Endothelial cell of umbilical vein (primary cell): ENCODE measurements at regions not wholly inside any gene's neighbourhood (a gene's known extent, or its start where the extent isn't known, plus 50 kb on each side); places are given as distances from the start of the nearest gene placed in this dataset.

ENCODE experiments used
- BruUV-seq: library from RNA; stranded (reverse); fragments of 400-500 nt; replicated peaks from 2 replicates; lab custom pipeline; 2021; lab: Mats Ljungman, UMichigan
- CTCF ChIA-PET: fragments of 300-600, 350-600 bp; sonication (Branson Sonifier 250); formaldehyde crosslinking; loops from one replicate; lab custom pipeline; 2021; ENCODE audit warnings: antibody characterized with exemption, inconsistent platforms; lab: Charles Lee
- POLR2A ChIA-PET: fragments of 300-600, 350-600 bp; sonication (Branson Sonifier 250); formaldehyde crosslinking; loops from one replicate; lab custom pipeline; 2021; ENCODE audit warnings: antibody characterized with exemption, inconsistent platforms; lab: Charles Lee
- DNase-seq: peaks from one replicate; pipeline ENCODE4 v3.0.0-alpha.2; 2011; ENCODE audit warnings: low read depth, low spot score
- FAIRE-seq: peaks from 2 replicates; lab custom pipeline; 2011; peaks lifted over from hg19 to GRCh38; lab: Jason Lieb, UNC
- H2AFZ ChIP-seq: 2 replicates; pipeline ENCODE4 v1.6.0; 2012; ENCODE audit warnings: low read depth, low read length, control low read depth, inconsistent platforms
- H3K27ac ChIP-seq: 2 replicates; pipeline ENCODE4 v1.5.1; 2011; ENCODE audit warnings: low read depth, mild to moderate bottlenecking, control low read depth, low read length, moderate library complexity; ENCODE audit not compliant: insufficient read depth
- H3K27me3 ChIP-seq, 2 experiments: 2 replicates each; pipeline versions ENCODE4 v1.6.0 to v1.6.1; 2011; ENCODE audit warnings: low read length in 2 of 2, mixed read lengths in 1 of 2; ENCODE audit not compliant: control insufficient read depth in 2 of 2, insufficient read depth in 2 of 2
- H3K36me3 ChIP-seq, 2 experiments: 2 replicates in 1 of 2; 3 replicates in 1 of 2; pipeline ENCODE4 v1.5.1; 2011; ENCODE audit warnings: low read length in 2 of 2, mild to moderate bottlenecking in 1 of 2, moderate library complexity in 1 of 2; ENCODE audit not compliant: control insufficient read depth in 2 of 2, insufficient read depth in 2 of 2; ENCODE audit errors: extremely low read depth in 1 of 2
- H3K4me1 ChIP-seq: 3 replicates; pipeline ENCODE4 v1.5.1; 2011; ENCODE audit warnings: mild to moderate bottlenecking, low read length; ENCODE audit not compliant: control insufficient read depth, insufficient read depth; ENCODE audit errors: extremely low read depth
- H3K4me2 ChIP-seq: 2 replicates; pipeline ENCODE4 v1.6.1; 2011; ENCODE audit warnings: low read length, control low read depth, mixed read lengths; ENCODE audit not compliant: insufficient read depth
- H3K4me3 ChIP-seq, 3 experiments: fragments of 200-600 bp in 1 of 3; sonication (generic), shearing (Covaris generic) in 1 of 3; replicated peaks in 1 of 3; 2 replicates each; pipeline ENCODE4 v1.5.1; 2011 to 2016; ENCODE audit warnings: control low read depth in 3 of 3, low read length in 3 of 3, mild to moderate bottlenecking in 2 of 3, inconsistent platforms in 1 of 3, low read depth in 1 of 3, moderate library complexity in 1 of 3; ENCODE audit not compliant: insufficient read depth in 1 of 3
- H3K79me2 ChIP-seq: 2 replicates; pipeline ENCODE4 v1.6.0; 2012; ENCODE audit warnings: low read length, inconsistent platforms; ENCODE audit not compliant: control insufficient read depth, insufficient read depth
- H3K9ac ChIP-seq: replicated peaks from 2 replicates; pipeline ENCODE3; 2011; ENCODE audit warnings: low read length, control low read depth; ENCODE audit not compliant: insufficient read depth; ENCODE audit errors: extremely low read depth
- H3K9me1 ChIP-seq: replicated peaks from 3 replicates; pipeline ENCODE4 v1.6.0; 2011; ENCODE audit warnings: mild to moderate bottlenecking, low read length; ENCODE audit not compliant: control insufficient read depth, insufficient read depth; ENCODE audit errors: extremely low read depth
- H3K9me3 ChIP-seq: replicated peaks from 2 replicates; pipeline ENCODE4 v1.5.1; 2012; ENCODE audit warnings: low read length, inconsistent platforms; ENCODE audit not compliant: control insufficient read depth, insufficient read depth
- H4K20me1 ChIP-seq: replicated peaks from 2 replicates; pipeline ENCODE3; 2011; ENCODE audit warnings: mild to moderate bottlenecking, low read length; ENCODE audit not compliant: control insufficient read depth, insufficient read depth; ENCODE audit errors: extremely low read depth
- CTCF ChIP-seq, 2 donors: IDR thresholded peaks; 1 replicate in 1 of 2; 2 replicates in 1 of 2; pipeline ENCODE4 v1.5.1; 2011; ENCODE audit warnings: low read length in 2 of 2, mild to moderate bottlenecking in 2 of 2, moderate library complexity in 2 of 2, control low read depth in 1 of 2, inconsistent platforms in 1 of 2, low read depth in 1 of 2; ENCODE audit not compliant: insufficient read depth in 1 of 2; ENCODE audit errors: extremely low read depth in 1 of 2
- EZH2 ChIP-seq: IDR thresholded peaks from 2 replicates; pipeline ENCODE4 v1.6.1; 2012; ENCODE audit warnings: borderline replicate concordance, low read depth, mild to moderate bottlenecking, moderate library complexity, low read length, inconsistent platforms; ENCODE audit not compliant: severe bottlenecking
- FOS ChIP-seq: IDR thresholded peaks from 2 replicates; pipeline ENCODE4 v1.6.1; 2011; ENCODE audit warnings: mild to moderate bottlenecking, low read length, moderate library complexity, borderline replicate concordance; ENCODE audit not compliant: insufficient read depth
- GATA2 ChIP-seq: IDR thresholded peaks from 2 replicates; pipeline ENCODE4 v1.7.0; 2011; ENCODE audit warnings: low read depth, mild to moderate bottlenecking, moderate library complexity, mixed read lengths, low read length; ENCODE audit not compliant: insufficient read length, insufficient read depth
- JUN ChIP-seq: IDR thresholded peaks from 2 replicates; pipeline ENCODE4 v1.6.1; 2011; ENCODE audit warnings: borderline replicate concordance, low read depth; ENCODE audit not compliant: insufficient read length, insufficient read depth
- MAX ChIP-seq: IDR thresholded peaks from 2 replicates; pipeline ENCODE4 v1.6.1; 2011; ENCODE audit not compliant: insufficient read depth, insufficient read length
- MYC ChIP-seq: IDR thresholded peaks from one replicate; pipeline ENCODE4 v1.6.1; 2011; ENCODE audit warnings: mild to moderate bottlenecking, low read depth, low read length
- POLR2A ChIP-seq: IDR thresholded peaks from 2 replicates; pipeline ENCODE4 v1.6.1; 2012; ENCODE audit warnings: low read depth, mild to moderate bottlenecking, control low read depth, low read length
- POLR2AphosphoS5 ChIP-seq: IDR thresholded peaks from 2 replicates; pipeline ENCODE4 v1.6.1; 2012; ENCODE audit warnings: low read depth, mild to moderate bottlenecking, control low read depth, low read length, moderate library complexity; ENCODE audit not compliant: insufficient read depth
- dilution Hi-C: fragments of 300-500 bp; cut with MboI; formaldehyde crosslinking; loops from one replicate; pipeline ENCODE4 v1.15.0; 2019; ENCODE audit warnings: low sequenced_read_pairs; ENCODE audit not compliant: extremely low pct_ligation_motif_present
- intact Hi-C: fragments of 100-400 bp; cut with micrococcal nuclease; formaldehyde crosslinking; loops from one replicate; pipeline ENCODE4 v1.10.0; 2022

- Histone ChIP-seq H3K9ac (no peak overlapping the region), H3K36me3 (no peaks in the 10 kb centered on the region), H2AFZ (no peak overlapping the region), H3K4me3 (no peak overlapping the region), H3K79me2 (no peaks in the 10 kb centered on the region), H3K4me2 (no peak overlapping the region), H3K4me1 (no peaks in the 10 kb centered on the region), H3K9me1 (no peaks in the 10 kb centered on the region), H3K27me3 (no peaks in the 10 kb centered on the region), H4K20me1 (no peaks in the 10 kb centered on the region), H3K27ac (no peak overlapping the region), H3K9me3 (peaks cover 3% of the 10 kb centered on the region)
- dilution Hi-C loops = no loop called here
- BruUV-seq = no TSS peak
- ChIA-PET CTCF (no interaction called here), POLR2A (no interaction called here)
- intact Hi-C loops = no loop called here
- no peak for TF ChIP-seq CTCF (IDR thresholded peaks at IDR 0.05; ENCODE audit: extremely low read depth in 1 of 2, insufficient read depth in 1 of 2, low read depth in 1 of 2, low read length in 2 of 2)
- FAIRE-seq (no peak), DNase-seq (no peak)
Observed at GRCh38 chr7:69365651-69366192, 232.6 kb upstream of the AUTS2 start.

- TF ChIP-seq POLR2AphosphoS5 (no peak), POLR2A (no peak), FOS (no peak), GATA2 (no peak), MYC (no peak), MAX (no peak), JUN (no peak), EZH2 (no peak), CTCF (IDR thresholded peaks at IDR 0.05; ENCODE audit: extremely low read depth in 1 of 2, insufficient read depth in 1 of 2, low read depth in 1 of 2, low read length in 2 of 2) (no peak)
- H2AFZ ChIP-seq = no peak overlapping the region
- H3K27ac ChIP-seq = no peak overlapping the region
- DNase-seq (no peak), FAIRE-seq (no peak)
- dilution Hi-C loops (no loop called here), intact Hi-C loops (no loop called here)
- no peaks in the 10 kb centered on the region for H4K20me1 ChIP-seq
- peaks cover 3% of the 10 kb centered on the region for H3K9me3 ChIP-seq
- no peaks in the 10 kb centered on the region for H3K79me2 ChIP-seq
- H3K4me3 ChIP-seq = no peak overlapping the region
- no peak overlapping the region for H3K4me2 ChIP-seq
- H3K9ac ChIP-seq = no peak overlapping the region
- ChIA-PET CTCF (no interaction called here), POLR2A (no interaction called here)
- BruUV-seq = no TSS peak
- no peaks in the 10 kb centered on the region for H3K9me1 ChIP-seq
- no peaks in the 10 kb centered on the region for H3K4me1 ChIP-seq
- no peaks in the 10 kb centered on the region for H3K27me3 ChIP-seq
- H3K36me3 ChIP-seq = no peaks in the 10 kb centered on the region
Observed at GRCh38 chr7:69367780-69368179, 230.5 kb upstream of the AUTS2 start.
